Sigmoid colon (tissue), 6 donors: ENCODE measurements at regions not wholly inside any gene's neighbourhood (a gene's known extent, or its start where the extent isn't known, plus 50 kb on each side); places are given as distances from the start of the nearest gene placed in this dataset.

Experiments used
- DNase-seq: peaks from one replicate; pipeline ENCODE4 v3.0.0-alpha.2; 2019
- H3K27ac ChIP-seq, 4 donors: fragments of 200-600 bp; sonication (generic); one replicate each; pipeline ENCODE4 v1.5.1; 2016 to 2019; ENCODE audit warnings: mild to moderate bottlenecking in 1 of 4
- H3K27me3 ChIP-seq, 3 donors: fragments of 200-600 bp; sonication (generic); one replicate each; pipeline ENCODE4 v1.5.1; 2019; ENCODE audit warnings: mild to moderate bottlenecking in 1 of 3
- H3K36me3 ChIP-seq, 4 donors: fragments of 200-600 bp; sonication (generic); one replicate each; pipeline ENCODE4 v1.5.1; 2016 to 2019
- H3K4me1 ChIP-seq, 4 donors: fragments of 200-600 bp; sonication (generic); one replicate each; pipeline ENCODE4 v1.5.1; 2017 to 2019
- H3K4me3 ChIP-seq, 4 donors: fragments of 200-600 bp; sonication (generic); one replicate each; pipeline ENCODE4 v1.5.1; 2017 to 2019; ENCODE audit warnings: mild to moderate bottlenecking in 2 of 4, moderate library complexity in 1 of 4
- H3K9me3 ChIP-seq, 4 donors: fragments of 200-600 bp in 3 of 4; sonication (generic) in 3 of 4; one replicate each; pipeline versions ENCODE4 v1.5.1 to v1.6.1; 2013 to 2019
- CTCF ChIP-seq, 4 experiments: fragments of 450-650 bp in 3 of 4; fragments of 200-600 bp in 1 of 4; IDR thresholded peaks; one replicate each; pipeline ENCODE4 v1.5.1; 2016 to 2019; ENCODE audit warnings: antibody characterized with exemption in 4 of 4, mild to moderate bottlenecking in 3 of 4, moderate library complexity in 2 of 4
- EP300 ChIP-seq, 4 donors: sonication (generic); formaldehyde crosslinking; IDR thresholded peaks; one replicate each; pipeline ENCODE4 v1.6.1; 2017; ENCODE audit warnings: antibody characterized with exemption in 4 of 4
- POLR2A ChIP-seq, 2 donors: fragments of 450-650 bp; IDR thresholded peaks; one replicate each; pipeline ENCODE4 v1.6.1; 2016; ENCODE audit warnings: antibody characterized with exemption in 2 of 2, mild to moderate bottlenecking in 2 of 2, moderate library complexity in 2 of 2
- POLR2AphosphoS5 ChIP-seq, 4 donors: sonication (generic); formaldehyde crosslinking; IDR thresholded peaks; one replicate each; pipeline ENCODE4 v1.6.1; 2017; ENCODE audit warnings: antibody characterized with exemption in 4 of 4
- WGBS, 2 donors: extraction: QIAGEN DNeasy Blood & Tissue Kit; methylation state at CpG; one replicate each; pipeline ENCODE4 v1.1.7; 2013; 5-methylcytosine and 5-hydroxymethylcytosine counted together
- intact Hi-C: fragments of 100-400 bp; cut with DNase I; formaldehyde crosslinking; loops from one replicate; pipeline ENCODE4 v1.15.1; 2023
- donor health status: healthy with polysubstance abuse.
- donor health status: healthy.

DNA sequence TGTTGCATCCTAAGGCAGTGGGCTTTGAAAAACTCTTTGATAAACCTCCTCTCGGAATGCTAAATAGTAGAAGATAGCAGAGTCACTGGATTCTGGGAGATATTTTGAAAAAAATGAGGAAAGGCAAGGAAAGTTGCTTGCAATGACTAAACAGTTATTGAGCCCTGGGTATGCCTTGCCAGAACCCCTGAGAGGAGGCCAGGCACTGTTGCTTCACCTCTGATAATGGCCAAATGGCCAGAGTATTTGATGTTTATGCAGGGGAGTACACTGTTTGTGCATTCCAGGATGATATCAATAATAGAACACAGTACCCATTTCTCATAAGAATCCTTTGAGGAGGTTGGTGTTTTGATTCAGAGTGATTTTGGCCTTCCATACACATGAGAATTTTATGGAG lies 935.1 kb upstream of the WWC1 start:
- no peak overlapping the region for H3K4me3 ChIP-seq
- no peaks in the 10 kb centered on the region for H3K9me3 ChIP-seq
- no peaks in the 10 kb centered on the region for H3K4me1 ChIP-seq
- DNase-seq, result no peak
- H3K27me3 ChIP-seq, result no peaks in the 10 kb centered on the region
- no peaks in the 10 kb centered on the region for H3K36me3 ChIP-seq
- TF ChIP-seq POLR2AphosphoS5 (IDR thresholded peaks at IDR 0.05) (no peak), POLR2A (IDR thresholded peaks at IDR 0.05) (no peak), CTCF (IDR thresholded peaks at IDR 0.05) (no peak), EP300 (IDR thresholded peaks at IDR 0.05) (no peak)
- intact Hi-C loops, result no loop called here
- H3K27ac ChIP-seq, result no peak overlapping the region
- 91% methylated on average over 1 of the region's 1 CpG for WGBS, 2 donors

- H3K27me3 ChIP-seq, result no peaks in the 10 kb centered on the region
- no peak for TF ChIP-seq POLR2A (IDR thresholded peaks at IDR 0.05)
- no peak for TF ChIP-seq CTCF (IDR thresholded peaks at IDR 0.05)
- TF ChIP-seq EP300 (IDR thresholded peaks at IDR 0.05), result no peak
- no peak for TF ChIP-seq POLR2AphosphoS5 (IDR thresholded peaks at IDR 0.05)
- WGBS, 2 donors, result 62 to 81% methylated on average over 6 of the region's 6 CpGs
- intact Hi-C loops, result no loop called here
- H3K27ac ChIP-seq, result no peak overlapping the region
- DNase-seq, result no peak
- H3K4me1 ChIP-seq, result no peaks in the 10 kb centered on the region
- H3K36me3 ChIP-seq, result no peaks in the 10 kb centered on the region
- no peak overlapping the region for H3K4me3 ChIP-seq
- H3K9me3 ChIP-seq, result peaks cover 0 to 2% (median 0%) of the 10 kb centered on the region in 4 donors
Observed at GRCh38 chr5:167358868-167359492, 932.5 kb upstream of the WWC1 start.

DNA sequence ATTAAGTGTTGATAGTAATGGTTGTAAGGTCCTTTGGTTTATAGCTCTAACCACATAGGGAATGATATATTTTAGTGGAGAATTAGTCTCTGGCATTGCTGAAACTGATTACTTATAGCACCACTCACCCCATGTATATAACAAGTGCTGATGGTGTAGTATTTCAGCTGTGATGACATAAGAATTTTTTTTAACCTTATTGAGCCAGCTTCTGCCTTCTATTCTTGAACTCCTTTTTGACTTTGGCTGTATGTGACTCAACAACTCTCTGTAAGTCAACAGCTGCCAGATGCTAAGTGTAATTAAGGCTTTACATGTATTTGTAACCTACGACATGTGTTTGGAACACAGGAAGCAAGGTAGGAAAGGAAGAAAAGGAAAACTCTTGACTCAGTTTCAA lies 929.6 kb upstream of the WWC1 start:
- intact Hi-C loops, result no loop called here
- WGBS, 2 donors, result 62 to 84% methylated on average over 1 of the region's 1 CpG
- TF ChIP-seq CTCF (IDR thresholded peaks at IDR 0.05) (no peak), POLR2AphosphoS5 (IDR thresholded peaks at IDR 0.05) (no peak)
- Histone ChIP-seq H3K4me1 (no peaks in the 10 kb centered on the region), H3K9me3 (peaks cover 0 to 7% (median 2%) of the 10 kb centered on the region in 4 donors), H3K27ac (no peak overlapping the region), H3K4me3 (no peak overlapping the region), H3K27me3 (no peaks in the 10 kb centered on the region), H3K36me3 (no peaks in the 10 kb centered on the region)
- no peak for DNase-seq

GRCh38 chr5:167363065-167363464 lies 928.4 kb upstream of the WWC1 start:
- TF ChIP-seq POLR2AphosphoS5 (IDR thresholded peaks at IDR 0.05) (no peak), POLR2A (IDR thresholded peaks at IDR 0.05) (no peak), EP300 (IDR thresholded peaks at IDR 0.05) (no peak), CTCF (IDR thresholded peaks at IDR 0.05) (no peak)

GRCh38 chr5:167375125-167375524 lies 916.3 kb upstream of the WWC1 start:
- no peaks in the 10 kb centered on the region for H3K36me3 ChIP-seq
- WGBS, 2 donors, result 90 to 94% methylated on average over 17 of the region's 17 CpGs
- H3K27me3 ChIP-seq, result no peaks in the 10 kb centered on the region
- no peak overlapping the region for H3K4me3 ChIP-seq
- no peaks in the 10 kb centered on the region for H3K9me3 ChIP-seq
- no peak for TF ChIP-seq EP300 (IDR thresholded peaks at IDR 0.05)
- TF ChIP-seq CTCF (IDR thresholded peaks at IDR 0.05), result no peak
- TF ChIP-seq POLR2AphosphoS5 (IDR thresholded peaks at IDR 0.05), result no peak
- TF ChIP-seq POLR2A (IDR thresholded peaks at IDR 0.05), result no peak
- DNase-seq, result no peak
- H3K4me1 ChIP-seq, result peaks cover 0 to 8% (median 0%) of the 10 kb centered on the region in 4 donors
- H3K27ac ChIP-seq, result no peak overlapping the region
- intact Hi-C loops, result no loop called here

More at GRCh38 chr5:167363065-167363464, 928.4 kb upstream of the WWC1 start:
- intact Hi-C loops, result no loop called here
- no peak overlapping the region for H3K4me3 ChIP-seq
- no peaks in the 10 kb centered on the region for H3K27me3 ChIP-seq
- no peaks in the 10 kb centered on the region for H3K36me3 ChIP-seq
- 96% methylated on average over 2 of the region's 2 CpGs for WGBS, 2 donors
- peaks cover 0 to 7% (median 2%) of the 10 kb centered on the region in 4 donors for H3K9me3 ChIP-seq
- DNase-seq, result no peak
- no peaks in the 10 kb centered on the region for H3K4me1 ChIP-seq
- no peak overlapping the region for H3K27ac ChIP-seq
